BLaER1 (cell line): ENCODE measurements at regions not wholly inside any gene's neighbourhood (a gene's known extent, or its start where the extent isn't known, plus 50 kb on each side); places are given as distances from the start of the nearest gene placed in this dataset.
"Not testable (repeated sequence)": the region's sequence is repeated elsewhere in the genome, so short reads cannot be mapped to it uniquely, and the experiment has no call there.

Experiments
- H3K27ac ChIP-seq: shearing (Covaris generic); formaldehyde crosslinking; 2 replicates; pipeline ENCODE4 v1.8.1; 2022
- H3K27me3 ChIP-seq: shearing (Covaris generic); formaldehyde crosslinking; 2 replicates; pipeline ENCODE4 v1.8.1; 2022
- H3K36me3 ChIP-seq: shearing (Covaris generic); formaldehyde crosslinking; 2 replicates; pipeline ENCODE4 v1.8.1; 2022
- H3K4me1 ChIP-seq: shearing (Covaris generic); formaldehyde crosslinking; 2 replicates; pipeline ENCODE4 v1.8.1; 2022
- H3K4me2 ChIP-seq: shearing (Covaris generic); formaldehyde crosslinking; 2 replicates; pipeline ENCODE4 v1.8.1; 2022
- H3K4me3 ChIP-seq: shearing (Covaris generic); formaldehyde crosslinking; 2 replicates; pipeline ENCODE4 v1.8.1; 2022
- H3K9ac ChIP-seq: shearing (Covaris generic); formaldehyde crosslinking; 2 replicates; pipeline ENCODE4 v1.8.1; 2022
- H3K9me3 ChIP-seq: shearing (Covaris generic); formaldehyde crosslinking; 2 replicates; pipeline ENCODE4 v1.8.1; 2022
- H4K20me1 ChIP-seq: shearing (Covaris generic); formaldehyde crosslinking; 2 replicates; pipeline ENCODE4 v1.8.1; 2022
- Cebpa-rat ChIP-seq: shearing (Covaris generic); IDR thresholded peaks from 2 replicates; pipeline ENCODE4 v1.8.1; 2022

- Histone ChIP-seq H3K9ac (no peak overlapping the region), H3K27ac (no peak overlapping the region), H3K4me1 (no peaks in the 10 kb centered on the region), H3K27me3 (peaks cover 79% of the 10 kb centered on the region), H3K4me2 (no peak overlapping the region), H4K20me1 (no peaks in the 10 kb centered on the region), H3K36me3 (no peaks in the 10 kb centered on the region), H3K9me3 (peaks cover 17% of the 10 kb centered on the region), H3K4me3 (no peak overlapping the region)
- TF ChIP-seq Cebpa-rat: no peak
Observed at GRCh38 chrX:122982521-122982920, 201.6 kb upstream of the GRIA3 start.

- not testable (repeated sequence) for H3K4me3 ChIP-seq, H3K36me3 ChIP-seq, H3K4me2 ChIP-seq, H3K9ac ChIP-seq, H3K9me3 ChIP-seq, H3K4me1 ChIP-seq, H4K20me1 ChIP-seq, H3K27ac ChIP-seq
- H3K27me3 ChIP-seq: peaks cover 26% of the 10 kb centered on the region
Observed at GRCh38 chrX:123002844-123003243, 181.2 kb upstream of the GRIA3 start.

- Histone ChIP-seq H3K9ac (no peak overlapping the region), H3K9me3 (no peaks in the 10 kb centered on the region), H3K4me3 (no peak overlapping the region), H3K36me3 (no peaks in the 10 kb centered on the region), H3K4me2 (no peak overlapping the region), H3K27me3 (peaks cover 71% of the 10 kb centered on the region), H3K27ac (no peak overlapping the region), H4K20me1 (no peaks in the 10 kb centered on the region), H3K4me1 (no peaks in the 10 kb centered on the region)
- TF ChIP-seq Cebpa-rat: no peak
Observed at GRCh38 chrX:123013141-123013540, 170.9 kb upstream of the GRIA3 start.

GRCh38 chrX:123036401-123036800, 147.7 kb upstream of the GRIA3 start:
- no peaks in the 10 kb centered on the region for H3K9me3 ChIP-seq
- H4K20me1 ChIP-seq: no peaks in the 10 kb centered on the region
- peaks cover 86% of the 10 kb centered on the region for H3K27me3 ChIP-seq
- no peak overlapping the region for H3K9ac ChIP-seq
- no peak overlapping the region for H3K4me3 ChIP-seq
- TF ChIP-seq Cebpa-rat: no peak
- H3K36me3 ChIP-seq: no peaks in the 10 kb centered on the region
- H3K4me1 ChIP-seq: no peaks in the 10 kb centered on the region
- no peak overlapping the region for H3K4me2 ChIP-seq
- no peak overlapping the region for H3K27ac ChIP-seq

GRCh38 chrX:123049071-123049625, 134.9 kb upstream of the GRIA3 start:
- Histone ChIP-seq H3K36me3 (no peaks in the 10 kb centered on the region), H3K4me1 (no peaks in the 10 kb centered on the region), H3K27me3 (peaks cover 47% of the 10 kb centered on the region), H3K4me3 (no peak overlapping the region), H3K9me3 (no peaks in the 10 kb centered on the region), H4K20me1 (no peaks in the 10 kb centered on the region), H3K9ac (no peak overlapping the region), H3K27ac (no peak overlapping the region), H3K4me2 (no peak overlapping the region)
- no peak for TF ChIP-seq Cebpa-rat

GRCh38 chrX:123060986-123061385, 123.1 kb upstream of the GRIA3 start:
- TF ChIP-seq Cebpa-rat: no peak
- H4K20me1 ChIP-seq: no peaks in the 10 kb centered on the region
- no peak overlapping the region for H3K4me3 ChIP-seq
- no peaks in the 10 kb centered on the region for H3K36me3 ChIP-seq
- H3K4me1 ChIP-seq: no peaks in the 10 kb centered on the region
- H3K27ac ChIP-seq: no peak overlapping the region
- peaks cover 13% of the 10 kb centered on the region for H3K27me3 ChIP-seq
- no peak overlapping the region for H3K9ac ChIP-seq
- no peak overlapping the region for H3K4me2 ChIP-seq
- H3K9me3 ChIP-seq: no peaks in the 10 kb centered on the region

GRCh38 chrX:123064053-123064452, 120.0 kb upstream of the GRIA3 start:
- peaks cover 35% of the 10 kb centered on the region for H3K27me3 ChIP-seq
- H4K20me1 ChIP-seq: no peaks in the 10 kb centered on the region
- H3K4me2 ChIP-seq: no peak overlapping the region
- no peak for TF ChIP-seq Cebpa-rat
- no peak overlapping the region for H3K27ac ChIP-seq
- H3K4me3 ChIP-seq: no peak overlapping the region
- H3K9ac ChIP-seq: no peak overlapping the region
- H3K4me1 ChIP-seq: no peaks in the 10 kb centered on the region
- H3K9me3 ChIP-seq: no peaks in the 10 kb centered on the region
- H3K36me3 ChIP-seq: no peaks in the 10 kb centered on the region

- Histone ChIP-seq H3K9me3 (no peaks in the 10 kb centered on the region), H3K4me2 (no peak overlapping the region), H3K27me3 (peaks cover 56% of the 10 kb centered on the region), H3K4me1 (no peaks in the 10 kb centered on the region), H3K4me3 (no peak overlapping the region), H3K9ac (no peak overlapping the region), H3K27ac (no peak overlapping the region), H3K36me3 (no peaks in the 10 kb centered on the region), H4K20me1 (0 out of 2 replicates have a peak, but pooled peaks cover 9% of the 10 kb centered on the region)
- no peak for TF ChIP-seq Cebpa-rat
Observed at GRCh38 chrX:123072686-123073385, 111.2 kb upstream of the GRIA3 start.

- Histone ChIP-seq H3K36me3 (no peaks in the 10 kb centered on the region), H3K9me3 (no peaks in the 10 kb centered on the region), H3K4me2 (no peak overlapping the region), H3K27ac (no peak overlapping the region), H3K4me1 (no peaks in the 10 kb centered on the region), H4K20me1 (0 out of 2 replicates have a peak, but pooled peaks cover 9% of the 10 kb centered on the region), H3K4me3 (no peak overlapping the region), H3K9ac (no peak overlapping the region), H3K27me3 (peaks cover 74% of the 10 kb centered on the region)
- no peak for TF ChIP-seq Cebpa-rat
Observed at GRCh38 chrX:123075947-123076561, 108.0 kb upstream of the GRIA3 start.

GRCh38 chrX:123077631-123078030, 106.4 kb upstream of the GRIA3 start:
- H3K9ac ChIP-seq: no peak overlapping the region
- peaks cover 88% of the 10 kb centered on the region for H3K27me3 ChIP-seq
- 0 out of 2 replicates have a peak, but pooled peaks cover 9% of the 10 kb centered on the region for H4K20me1 ChIP-seq
- H3K4me3 ChIP-seq: no peak overlapping the region
- TF ChIP-seq Cebpa-rat: no peak
- H3K27ac ChIP-seq: no peak overlapping the region
- no peaks in the 10 kb centered on the region for H3K4me1 ChIP-seq
- H3K4me2 ChIP-seq: no peak overlapping the region
- no peaks in the 10 kb centered on the region for H3K36me3 ChIP-seq
- no peaks in the 10 kb centered on the region for H3K9me3 ChIP-seq
